ENCODE measurements at regions not wholly inside any gene's neighbourhood (a gene's known extent, or its start where the extent isn't known, plus 50 kb on each side); places are given as distances from the start of the nearest gene placed in this dataset.
"Not testable (repeated sequence)": the region's sequence is repeated elsewhere in the genome, so short reads cannot be mapped to it uniquely, and the experiment has no call there.

DNA sequence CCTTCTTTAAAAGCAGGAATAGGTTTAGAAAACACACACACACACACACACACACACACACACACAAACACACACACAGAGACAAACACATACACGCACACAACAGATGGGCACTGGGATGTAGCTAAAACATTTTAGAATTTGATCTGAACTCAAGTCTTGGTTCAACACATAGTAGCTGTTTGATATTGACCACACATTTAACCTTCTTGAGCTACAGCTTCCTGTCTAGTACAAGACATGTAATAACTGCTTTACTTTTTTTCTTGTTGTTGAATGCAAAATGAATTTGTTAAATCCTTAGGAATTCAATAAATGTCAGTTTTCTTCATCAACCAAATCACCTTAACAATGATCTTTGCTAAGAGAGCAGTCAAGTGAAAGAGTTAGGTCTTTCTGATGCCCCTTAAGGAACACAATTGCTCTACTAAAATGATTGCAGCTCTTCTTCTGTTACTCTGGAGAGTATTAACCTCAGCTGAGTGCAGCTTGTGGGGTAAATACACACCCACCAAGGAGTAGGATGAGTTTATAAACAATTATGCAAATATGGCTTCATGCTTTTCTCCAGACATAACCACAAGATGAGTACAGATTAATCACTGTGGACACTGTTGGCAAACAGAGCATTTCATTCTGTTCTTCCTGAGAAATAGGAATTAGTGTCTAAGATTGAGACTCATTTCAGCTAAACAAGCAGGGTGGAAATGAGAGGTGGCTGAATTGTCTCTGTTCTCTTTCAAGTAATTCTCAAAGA is 302.9 kb upstream of the PAPPA start:
- H3K36me3 ChIP-seq (ENCODE audit: control insufficient read depth in 2 of 2, extremely low read depth in 1 of 2, insufficient read depth in 1 of 2, low read length in 1 of 2) = no peaks in the 10 kb centered on the region
- Mint-ChIP-seq H3K9me3 (peaks cover 0 to 23% (median 2%) of the 10 kb centered on the region in 3 donors), H3K4me1 (no peaks in the 10 kb centered on the region), H3K4me3 (no peak overlapping the region), H3K27ac (no peak overlapping the region), H3K36me3 (no peaks in the 10 kb centered on the region), H3K27me3 (no peaks in the 10 kb centered on the region)
- CTCF ChIA-PET = no interaction called here
- H3K9me3 ChIP-seq = no peaks in the 10 kb centered on the region
- no peak overlapping the region for H3K4me3 ChIP-seq (ENCODE audit: control insufficient read depth in 1 of 2, extremely low read depth in 1 of 2, low read length in 1 of 2)
- POLR2A ChIA-PET = no interaction called here
- DNase-seq (no peak), ATAC-seq (replicated peaks in 1 of 4) (no peak)
- no peak overlapping the region for H3K27ac ChIP-seq (ENCODE audit: low read length)
- no CpG with 5 or more reads among the region's 1 CpG for WGBS (ENCODE audit: insufficient coverage)
- no peaks in the 10 kb centered on the region for H3K27me3 ChIP-seq (replicated peaks in 1 of 2; ENCODE audit: control insufficient read depth in 2 of 2, extremely low read depth in 1 of 2, insufficient read depth in 2 of 2, low read length in 1 of 2)
- H3K4me1 ChIP-seq (ENCODE audit: control insufficient read depth in 1 of 2, extremely low read depth in 1 of 2, insufficient read depth in 2 of 2, low read length in 2 of 2) = no peaks in the 10 kb centered on the region

DNA sequence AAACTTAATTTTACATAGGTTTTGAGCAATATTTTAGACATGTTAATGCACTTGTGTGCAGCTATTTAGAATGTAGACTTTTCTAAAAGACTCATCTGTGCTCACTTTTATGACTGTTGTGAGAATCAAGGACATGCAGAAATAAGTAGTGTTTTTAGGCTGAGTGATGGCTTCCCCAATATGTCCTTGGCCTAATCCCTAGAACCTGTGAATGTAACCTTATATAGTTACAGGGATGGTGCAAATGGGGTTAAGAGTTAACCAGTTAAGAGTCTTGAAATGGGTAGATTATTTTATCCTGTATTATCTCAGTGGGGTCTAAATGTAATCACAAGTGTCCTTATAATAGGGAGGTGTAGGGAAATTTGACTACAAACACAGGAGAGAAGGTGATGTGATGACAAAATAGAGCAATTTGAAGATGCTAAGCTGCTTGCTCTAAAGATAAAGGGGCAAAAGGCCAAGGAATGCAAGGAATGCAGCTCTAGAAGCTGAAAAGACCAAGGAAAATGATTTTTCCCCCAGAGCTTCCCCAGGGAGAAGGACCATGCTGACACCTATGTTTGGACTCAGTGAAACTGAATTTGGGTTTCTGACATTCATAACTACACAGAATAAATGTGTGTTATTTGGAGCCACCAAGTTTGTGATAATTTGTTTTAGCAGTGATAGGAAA is 298.0 kb upstream of the PAPPA start:
- Histone ChIP-seq H3K27me3 (replicated peaks in 1 of 2; ENCODE audit: control insufficient read depth in 2 of 2, extremely low read depth in 1 of 2, insufficient read depth in 2 of 2, low read length in 1 of 2) (no peaks in the 10 kb centered on the region), H3K36me3 (ENCODE audit: control insufficient read depth in 2 of 2, extremely low read depth in 1 of 2, insufficient read depth in 1 of 2, low read length in 1 of 2) (no peaks in the 10 kb centered on the region), H3K4me3 (ENCODE audit: control insufficient read depth in 1 of 2, extremely low read depth in 1 of 2, low read length in 1 of 2) (no peak overlapping the region), H3K9me3 (no peaks in the 10 kb centered on the region), H3K27ac (ENCODE audit: low read length) (no peak overlapping the region), H3K4me1 (ENCODE audit: control insufficient read depth in 1 of 2, extremely low read depth in 1 of 2, insufficient read depth in 2 of 2, low read length in 2 of 2) (no peaks in the 10 kb centered on the region)
- CTCF ChIA-PET = no interaction called here
- Mint-ChIP-seq H3K36me3 (no peaks in the 10 kb centered on the region), H3K27ac (no peak overlapping the region), H3K4me1 (no peaks in the 10 kb centered on the region), H3K27me3 (peaks cover 0 to 10% of the 10 kb centered on the region in 2 donors), H3K9me3 (peaks cover 0 to 13% (median 0%) of the 10 kb centered on the region in 3 donors), H3K4me3 (no peak overlapping the region)
- ATAC-seq (replicated peaks in 1 of 4) = no peak
- DNase-seq = no peak
- POLR2A ChIA-PET = no interaction called here

DNA sequence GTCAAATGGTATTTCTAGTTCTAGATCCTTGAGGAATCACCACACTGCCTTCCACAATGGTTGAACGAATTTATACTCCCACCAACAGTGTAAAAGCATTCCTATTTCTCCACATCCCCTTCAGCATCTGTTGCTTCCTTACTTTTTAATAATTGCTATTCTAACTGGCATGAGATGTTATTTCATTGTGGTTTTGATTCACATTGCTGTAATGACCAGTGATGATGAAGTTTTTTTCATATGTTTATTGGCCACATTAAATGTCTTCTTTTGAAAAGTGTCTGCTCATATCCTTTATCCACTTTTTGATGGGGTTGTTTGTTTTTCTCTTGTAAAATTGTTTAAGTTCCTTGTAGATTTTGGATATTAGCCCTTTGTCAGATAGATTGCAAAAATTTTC is 295.2 kb upstream of the PAPPA start:
- peaks cover 0 to 13% of the 10 kb centered on the region in 2 donors for H3K27me3 Mint-ChIP-seq
- H3K9me3 ChIP-seq; H3K4me3 Mint-ChIP-seq; POLR2A ChIA-PET; H3K36me3 Mint-ChIP-seq; H3K9me3 Mint-ChIP-seq; H3K27me3 ChIP-seq (replicated peaks in 1 of 2; ENCODE audit: control insufficient read depth in 2 of 2, extremely low read depth in 1 of 2, insufficient read depth in 2 of 2, low read length in 1 of 2); H3K4me1 ChIP-seq (ENCODE audit: control insufficient read depth in 1 of 2, extremely low read depth in 1 of 2, insufficient read depth in 2 of 2, low read length in 2 of 2); H3K4me1 Mint-ChIP-seq; H3K4me3 ChIP-seq (ENCODE audit: control insufficient read depth in 1 of 2, extremely low read depth in 1 of 2, low read length in 1 of 2); H3K27ac ChIP-seq (ENCODE audit: low read length); H3K27ac Mint-ChIP-seq; ATAC-seq (replicated peaks in 1 of 4); DNase-seq; CTCF ChIA-PET; H3K36me3 ChIP-seq (ENCODE audit: control insufficient read depth in 2 of 2, extremely low read depth in 1 of 2, insufficient read depth in 1 of 2, low read length in 1 of 2): not testable (repeated sequence)
- WGBS (ENCODE audit: insufficient coverage) = no CpG with 5 or more reads among the region's 1 CpG

DNA sequence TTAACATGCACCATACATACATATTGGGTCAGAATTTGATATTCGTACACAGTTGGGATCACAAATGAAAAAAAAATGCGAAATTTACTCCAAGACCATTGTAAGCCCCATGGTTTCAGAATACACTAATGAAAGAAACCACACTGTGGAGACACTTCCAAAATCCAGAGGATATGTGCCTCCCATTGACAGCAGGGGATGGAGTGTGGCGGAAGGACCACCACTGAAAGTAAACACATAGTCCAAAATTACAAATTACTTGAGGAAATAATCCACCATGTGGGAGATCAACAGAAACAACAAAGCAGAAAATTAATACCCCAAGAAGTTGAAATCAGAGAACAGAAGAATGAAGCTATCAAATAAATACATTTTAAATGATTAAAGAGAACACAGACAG is 291.6 kb upstream of the PAPPA start:
- POLR2A ChIA-PET = no interaction called here
- Histone ChIP-seq H3K4me3 (ENCODE audit: control insufficient read depth in 1 of 2, extremely low read depth in 1 of 2, low read length in 1 of 2) (no peak overlapping the region), H3K4me1 (ENCODE audit: control insufficient read depth in 1 of 2, extremely low read depth in 1 of 2, insufficient read depth in 2 of 2, low read length in 2 of 2) (no peaks in the 10 kb centered on the region), H3K27ac (ENCODE audit: low read length) (no peak overlapping the region), H3K9me3 (no peaks in the 10 kb centered on the region), H3K36me3 (ENCODE audit: control insufficient read depth in 2 of 2, extremely low read depth in 1 of 2, insufficient read depth in 1 of 2, low read length in 1 of 2) (no peaks in the 10 kb centered on the region), H3K27me3 (replicated peaks in 1 of 2; ENCODE audit: control insufficient read depth in 2 of 2, extremely low read depth in 1 of 2, insufficient read depth in 2 of 2, low read length in 1 of 2) (no peaks in the 10 kb centered on the region)
- no CpG with 5 or more reads among the region's 3 CpGs for WGBS (ENCODE audit: insufficient coverage)
- CTCF ChIA-PET = no interaction called here
- no peaks in the 10 kb centered on the region for H3K9me3 Mint-ChIP-seq
- H3K27ac Mint-ChIP-seq = no peak overlapping the region
- peaks cover 0 to 13% of the 10 kb centered on the region in 2 donors for H3K27me3 Mint-ChIP-seq
- no peak overlapping the region for H3K4me3 Mint-ChIP-seq
- H3K4me1 Mint-ChIP-seq = no peaks in the 10 kb centered on the region
- DNase-seq (no peak), ATAC-seq (replicated peaks in 1 of 4) (no peak)
- no peaks in the 10 kb centered on the region for H3K36me3 Mint-ChIP-seq

DNA sequence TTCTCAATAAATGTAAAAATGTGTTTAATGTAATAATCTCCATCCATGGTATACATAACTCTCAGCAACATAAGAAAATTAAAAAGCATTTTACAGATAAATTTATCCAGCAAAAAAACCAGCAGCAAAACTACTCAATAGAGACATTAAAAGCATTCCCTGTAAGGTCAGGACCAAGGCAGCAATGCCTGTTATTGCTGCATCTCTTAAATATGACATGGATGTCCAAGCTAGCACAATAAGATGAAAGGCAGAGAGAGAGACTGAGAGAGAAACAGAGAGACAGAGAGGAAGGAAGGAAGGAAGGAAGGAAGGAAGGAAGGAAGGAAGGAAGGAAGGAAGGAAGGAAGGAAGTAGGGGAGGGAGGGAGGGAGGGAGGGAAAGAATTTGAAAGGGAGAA is 289.0 kb upstream of the PAPPA start:
- Mint-ChIP-seq H3K27me3 (peaks cover 0 to 10% of the 10 kb centered on the region in 2 donors), H3K4me1 (no peaks in the 10 kb centered on the region), H3K27ac (no peak overlapping the region), H3K36me3 (no peaks in the 10 kb centered on the region), H3K4me3 (no peak overlapping the region), H3K9me3 (no peaks in the 10 kb centered on the region)
- no peak for DNase-seq
- no peaks in the 10 kb centered on the region for H3K9me3 ChIP-seq
- ChIA-PET POLR2A (no interaction called here), CTCF (no interaction called here)
- H3K4me1 ChIP-seq (ENCODE audit: control insufficient read depth in 1 of 2, extremely low read depth in 1 of 2, insufficient read depth in 2 of 2, low read length in 2 of 2) = no peaks in the 10 kb centered on the region
- H3K27me3 ChIP-seq (replicated peaks in 1 of 2; ENCODE audit: control insufficient read depth in 2 of 2, extremely low read depth in 1 of 2, insufficient read depth in 2 of 2, low read length in 1 of 2) = no peaks in the 10 kb centered on the region
- no peak for ATAC-seq (replicated peaks in 1 of 4)
- no peaks in the 10 kb centered on the region for H3K36me3 ChIP-seq (ENCODE audit: control insufficient read depth in 2 of 2, extremely low read depth in 1 of 2, insufficient read depth in 1 of 2, low read length in 1 of 2)
- no peak overlapping the region for H3K27ac ChIP-seq (ENCODE audit: low read length)
- no peak overlapping the region for H3K4me3 ChIP-seq (ENCODE audit: control insufficient read depth in 1 of 2, extremely low read depth in 1 of 2, low read length in 1 of 2)

DNA sequence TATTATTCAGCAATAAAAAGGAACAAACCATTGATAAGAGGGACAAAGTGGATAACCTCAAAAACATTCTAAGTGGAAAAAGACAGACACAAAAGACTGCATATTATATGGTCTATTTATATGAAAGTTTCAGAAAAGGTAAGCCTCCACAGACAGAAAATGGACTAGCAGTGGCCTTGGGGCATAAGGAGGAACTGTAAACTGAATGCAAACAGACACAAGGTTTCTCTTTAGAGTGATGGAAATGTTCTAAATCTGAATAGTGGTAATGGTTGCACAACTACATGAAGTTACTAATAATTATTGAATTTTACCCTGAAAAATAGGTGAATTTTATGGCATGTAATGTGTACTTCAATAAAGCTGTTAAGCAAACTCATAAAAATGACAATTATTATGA is 286.3 kb upstream of the PAPPA start:
- Histone ChIP-seq H3K27ac (ENCODE audit: low read length) (no peak overlapping the region), H3K9me3 (no peaks in the 10 kb centered on the region), H3K27me3 (replicated peaks in 1 of 2; ENCODE audit: control insufficient read depth in 2 of 2, extremely low read depth in 1 of 2, insufficient read depth in 2 of 2, low read length in 1 of 2) (no peaks in the 10 kb centered on the region), H3K4me1 (ENCODE audit: control insufficient read depth in 1 of 2, extremely low read depth in 1 of 2, insufficient read depth in 2 of 2, low read length in 2 of 2) (no peaks in the 10 kb centered on the region), H3K36me3 (ENCODE audit: control insufficient read depth in 2 of 2, extremely low read depth in 1 of 2, insufficient read depth in 1 of 2, low read length in 1 of 2) (no peaks in the 10 kb centered on the region), H3K4me3 (ENCODE audit: control insufficient read depth in 1 of 2, extremely low read depth in 1 of 2, low read length in 1 of 2) (no peak overlapping the region)
- H3K4me1 Mint-ChIP-seq = no peaks in the 10 kb centered on the region
- ATAC-seq (replicated peaks in 1 of 4) = no peak
- ChIA-PET CTCF (no interaction called here), POLR2A (no interaction called here)
- no peak overlapping the region for H3K4me3 Mint-ChIP-seq
- H3K9me3 Mint-ChIP-seq = no peaks in the 10 kb centered on the region
- no peak overlapping the region for H3K27ac Mint-ChIP-seq
- no peak for DNase-seq
- no peaks in the 10 kb centered on the region for H3K27me3 Mint-ChIP-seq
- no peaks in the 10 kb centered on the region for H3K36me3 Mint-ChIP-seq

All from T-cell (primary cell).